ENCODE measurements at regions not wholly inside any gene's neighbourhood (a gene's known extent, or its start where the extent isn't known, plus 50 kb on each side); places are given as distances from the start of the nearest gene placed in this dataset.

GRCh38 chr1:37153116-37154100 is 119.1 kb upstream of the GRIK3 start:
- Histone ChIP-seq H3K36me3 (ENCODE audit: control insufficient read depth in 2 of 2, insufficient read depth in 2 of 2, low read length in 1 of 2) (no peaks in the 10 kb centered on the region), H3K9me3 (ENCODE audit: control insufficient read depth in 2 of 2, insufficient read depth in 1 of 2, low read depth in 1 of 2, low read length in 1 of 2) (peaks cover 0 to 3% of the 10 kb centered on the region in 2 donors), H3K27ac (ENCODE audit: low read depth in 2 of 2, low read length in 1 of 2) (no peak overlapping the region), H3K4me1 (ENCODE audit: control insufficient read depth in 2 of 2, insufficient read depth in 2 of 2, low read length in 1 of 2) (no peaks in the 10 kb centered on the region), H3K27me3 (ENCODE audit: control insufficient read depth in 1 of 2, insufficient read depth in 2 of 2, low read length in 2 of 2) (no peaks in the 10 kb centered on the region), H3K4me3 (ENCODE audit: low read depth in 1 of 2, low read length in 2 of 2) (no peak overlapping the region)
- 67% methylated on average over 3 of the region's 3 CpGs for WGBS, 2 donors

- Histone ChIP-seq H3K9me3 (ENCODE audit: control insufficient read depth in 2 of 2, insufficient read depth in 1 of 2, low read depth in 1 of 2, low read length in 1 of 2) (peaks cover 0 to 5% of the 10 kb centered on the region in 2 donors), H3K4me3 (ENCODE audit: low read depth in 1 of 2, low read length in 2 of 2) (no peak overlapping the region), H3K4me1 (ENCODE audit: control insufficient read depth in 2 of 2, insufficient read depth in 2 of 2, low read length in 1 of 2) (no peaks in the 10 kb centered on the region), H3K27me3 (ENCODE audit: control insufficient read depth in 1 of 2, insufficient read depth in 2 of 2, low read length in 2 of 2) (no peaks in the 10 kb centered on the region), H3K27ac (ENCODE audit: low read depth in 2 of 2, low read length in 1 of 2) (no peak overlapping the region), H3K36me3 (ENCODE audit: control insufficient read depth in 2 of 2, insufficient read depth in 2 of 2, low read length in 1 of 2) (no peaks in the 10 kb centered on the region)
- 72 to 74% methylated on average over 9 of the region's 9 CpGs for WGBS, 2 donors
Measured at GRCh38 chr1:37156646-37157045, 122.3 kb upstream of the GRIK3 start.

- WGBS, 2 donors = 63 to 65% methylated on average over 5 of the region's 5 CpGs
- H3K27me3 ChIP-seq (ENCODE audit: control insufficient read depth in 1 of 2, insufficient read depth in 2 of 2, low read length in 2 of 2) = no peaks in the 10 kb centered on the region
- peaks cover 0 to 5% of the 10 kb centered on the region in 2 donors for H3K9me3 ChIP-seq (ENCODE audit: control insufficient read depth in 2 of 2, insufficient read depth in 1 of 2, low read depth in 1 of 2, low read length in 1 of 2)
- H3K4me1 ChIP-seq (ENCODE audit: control insufficient read depth in 2 of 2, insufficient read depth in 2 of 2, low read length in 1 of 2) = no peaks in the 10 kb centered on the region
- no peak overlapping the region for H3K4me3 ChIP-seq (ENCODE audit: low read depth in 1 of 2, low read length in 2 of 2)
- no peak overlapping the region for H3K27ac ChIP-seq (ENCODE audit: low read depth in 2 of 2, low read length in 1 of 2)
- H3K36me3 ChIP-seq (ENCODE audit: control insufficient read depth in 2 of 2, insufficient read depth in 2 of 2, low read length in 1 of 2) = no peaks in the 10 kb centered on the region
Measured at GRCh38 chr1:37157634-37158033, 123.3 kb upstream of the GRIK3 start.

- Histone ChIP-seq H3K27ac (ENCODE audit: low read depth in 2 of 2, low read length in 1 of 2) (no peak overlapping the region), H3K27me3 (ENCODE audit: control insufficient read depth in 1 of 2, insufficient read depth in 2 of 2, low read length in 2 of 2) (no peaks in the 10 kb centered on the region), H3K4me3 (ENCODE audit: low read depth in 1 of 2, low read length in 2 of 2) (no peak overlapping the region), H3K9me3 (ENCODE audit: control insufficient read depth in 2 of 2, insufficient read depth in 1 of 2, low read depth in 1 of 2, low read length in 1 of 2) (peaks cover 0 to 5% of the 10 kb centered on the region in 2 donors), H3K36me3 (ENCODE audit: control insufficient read depth in 2 of 2, insufficient read depth in 2 of 2, low read length in 1 of 2) (no peaks in the 10 kb centered on the region), H3K4me1 (ENCODE audit: control insufficient read depth in 2 of 2, insufficient read depth in 2 of 2, low read length in 1 of 2) (no peaks in the 10 kb centered on the region)
- WGBS, 2 donors = 72 to 80% methylated on average over 5 of the region's 5 CpGs
Measured at GRCh38 chr1:37158113-37158749, 123.9 kb upstream of the GRIK3 start.

- no peaks in the 10 kb centered on the region for H3K4me1 ChIP-seq (ENCODE audit: control insufficient read depth in 2 of 2, insufficient read depth in 2 of 2, low read length in 1 of 2)
- peaks cover 0 to 5% of the 10 kb centered on the region in 2 donors for H3K9me3 ChIP-seq (ENCODE audit: control insufficient read depth in 2 of 2, insufficient read depth in 1 of 2, low read depth in 1 of 2, low read length in 1 of 2)
- no peaks in the 10 kb centered on the region for H3K36me3 ChIP-seq (ENCODE audit: control insufficient read depth in 2 of 2, insufficient read depth in 2 of 2, low read length in 1 of 2)
- H3K4me3 ChIP-seq (ENCODE audit: low read depth in 1 of 2, low read length in 2 of 2) = no peak overlapping the region
- no peaks in the 10 kb centered on the region for H3K27me3 ChIP-seq (ENCODE audit: control insufficient read depth in 1 of 2, insufficient read depth in 2 of 2, low read length in 2 of 2)
- no peak overlapping the region for H3K27ac ChIP-seq (ENCODE audit: low read depth in 2 of 2, low read length in 1 of 2)
- 85 to 87% methylated on average over 1 of the region's 1 CpG for WGBS, 2 donors
Measured at GRCh38 chr1:37159102-37159501, 124.8 kb upstream of the GRIK3 start.

- no peaks in the 10 kb centered on the region for H3K27me3 ChIP-seq (ENCODE audit: control insufficient read depth in 1 of 2, insufficient read depth in 2 of 2, low read length in 2 of 2)
- H3K4me1 ChIP-seq (ENCODE audit: control insufficient read depth in 2 of 2, insufficient read depth in 2 of 2, low read length in 1 of 2) = no peaks in the 10 kb centered on the region
- H3K36me3 ChIP-seq (ENCODE audit: control insufficient read depth in 2 of 2, insufficient read depth in 2 of 2, low read length in 1 of 2) = no peaks in the 10 kb centered on the region
- H3K4me3 ChIP-seq (ENCODE audit: low read depth in 1 of 2, low read length in 2 of 2) = no peak overlapping the region
- no peak overlapping the region for H3K27ac ChIP-seq (ENCODE audit: low read depth in 2 of 2, low read length in 1 of 2)
- WGBS, 2 donors = 78% methylated on average over 2 of the region's 2 CpGs
- H3K9me3 ChIP-seq (ENCODE audit: control insufficient read depth in 2 of 2, insufficient read depth in 1 of 2, low read depth in 1 of 2, low read length in 1 of 2) = peaks cover 0 to 3% of the 10 kb centered on the region in 2 donors
Measured at GRCh38 chr1:37161171-37161570, 126.9 kb upstream of the GRIK3 start.

GRCh38 chr1:37162059-37162458 is 127.7 kb upstream of the GRIK3 start:
- no peaks in the 10 kb centered on the region for H3K36me3 ChIP-seq (ENCODE audit: control insufficient read depth in 2 of 2, insufficient read depth in 2 of 2, low read length in 1 of 2)
- no peaks in the 10 kb centered on the region for H3K4me1 ChIP-seq (ENCODE audit: control insufficient read depth in 2 of 2, insufficient read depth in 2 of 2, low read length in 1 of 2)
- H3K27me3 ChIP-seq (ENCODE audit: control insufficient read depth in 1 of 2, insufficient read depth in 2 of 2, low read length in 2 of 2) = no peaks in the 10 kb centered on the region
- H3K4me3 ChIP-seq (ENCODE audit: low read depth in 1 of 2, low read length in 2 of 2) = no peak overlapping the region
- peaks cover 0 to 3% of the 10 kb centered on the region in 2 donors for H3K9me3 ChIP-seq (ENCODE audit: control insufficient read depth in 2 of 2, insufficient read depth in 1 of 2, low read depth in 1 of 2, low read length in 1 of 2)
- no peak overlapping the region for H3K27ac ChIP-seq (ENCODE audit: low read depth in 2 of 2, low read length in 1 of 2)

GRCh38 chr1:37166005-37166404 is 131.7 kb upstream of the GRIK3 start:
- Histone ChIP-seq H3K4me3 (ENCODE audit: low read depth in 1 of 2, low read length in 2 of 2) (no peak overlapping the region), H3K9me3 (ENCODE audit: control insufficient read depth in 2 of 2, insufficient read depth in 1 of 2, low read depth in 1 of 2, low read length in 1 of 2) (peaks cover 0 to 2% of the 10 kb centered on the region in 2 donors), H3K36me3 (ENCODE audit: control insufficient read depth in 2 of 2, insufficient read depth in 2 of 2, low read length in 1 of 2) (no peaks in the 10 kb centered on the region), H3K27me3 (ENCODE audit: control insufficient read depth in 1 of 2, insufficient read depth in 2 of 2, low read length in 2 of 2) (no peaks in the 10 kb centered on the region), H3K4me1 (ENCODE audit: control insufficient read depth in 2 of 2, insufficient read depth in 2 of 2, low read length in 1 of 2) (no peaks in the 10 kb centered on the region), H3K27ac (ENCODE audit: low read depth in 2 of 2, low read length in 1 of 2) (no peak overlapping the region)
- 95 to 96% methylated on average over 2 of the region's 2 CpGs for WGBS, 2 donors

GRCh38 chr1:37167479-37167878 is 133.2 kb upstream of the GRIK3 start:
- WGBS, 2 donors = 82 to 83% methylated on average over 1 of the region's 1 CpG
- no peaks in the 10 kb centered on the region for H3K36me3 ChIP-seq (ENCODE audit: control insufficient read depth in 2 of 2, insufficient read depth in 2 of 2, low read length in 1 of 2)
- peaks cover 0 to 2% of the 10 kb centered on the region in 2 donors for H3K9me3 ChIP-seq (ENCODE audit: control insufficient read depth in 2 of 2, insufficient read depth in 1 of 2, low read depth in 1 of 2, low read length in 1 of 2)
- H3K4me1 ChIP-seq (ENCODE audit: control insufficient read depth in 2 of 2, insufficient read depth in 2 of 2, low read length in 1 of 2) = no peaks in the 10 kb centered on the region
- no peak overlapping the region for H3K4me3 ChIP-seq (ENCODE audit: low read depth in 1 of 2, low read length in 2 of 2)
- H3K27ac ChIP-seq (ENCODE audit: low read depth in 2 of 2, low read length in 1 of 2) = no peak overlapping the region
- H3K27me3 ChIP-seq (ENCODE audit: control insufficient read depth in 1 of 2, insufficient read depth in 2 of 2, low read length in 2 of 2) = no peaks in the 10 kb centered on the region

Measured in esophagus (tissue), 2 donors.